Memory B cell (primary cell): ENCODE measurements at regions not wholly inside any gene's neighbourhood (a gene's known extent, or its start where the extent isn't known, plus 50 kb on each side); places are given as distances from the start of the nearest gene placed in this dataset.
"Not testable (repeated sequence)": the region's sequence is repeated elsewhere in the genome, so short reads cannot be mapped to it uniquely, and the experiment has no call there.

Source experiments
- ATAC-seq: fragments of 150-1000 bp; cut with Tn5 transposase; 2 replicates; pipeline ENCODE4 v1.10.0; 2021; ENCODE audit warnings: low read depth, mild to moderate bottlenecking, moderate library complexity
- DNase-seq, 2 donors: peaks; one replicate each; pipeline ENCODE4 v3.0.0; 2022; ENCODE audit warnings: low spot score in 2 of 2
- H3K27ac Mint-ChIP-seq: one replicate; pipeline ENCODE4 v1.8.0; 2022; ENCODE audit warnings: mild to moderate bottlenecking, moderate library complexity, mixed read lengths
- H3K27me3 Mint-ChIP-seq: one replicate; pipeline ENCODE4 v1.8.0; 2022; ENCODE audit warnings: mixed read lengths
- H3K36me3 Mint-ChIP-seq: one replicate; pipeline ENCODE4 v1.8.0; 2022; ENCODE audit warnings: mild to moderate bottlenecking, mixed read lengths
- H3K4me1 Mint-ChIP-seq: one replicate; pipeline ENCODE4 v1.8.0; 2022; ENCODE audit warnings: mixed read lengths
- H3K4me3 Mint-ChIP-seq: one replicate; pipeline ENCODE4 v1.8.0; 2022; ENCODE audit warnings: mild to moderate bottlenecking, moderate library complexity, mixed read lengths
- H3K9me3 Mint-ChIP-seq: one replicate; pipeline ENCODE4 v1.8.0; 2022; ENCODE audit warnings: mixed read lengths

GRCh38 chr3:193053046-193053435 is 135.4 kb upstream of the MB21D2 start:
- Mint-ChIP-seq H3K9me3 (no peaks in the 10 kb centered on the region), H3K4me1 (no peaks in the 10 kb centered on the region), H3K27ac (no peak overlapping the region), H3K27me3 (no peaks in the 10 kb centered on the region), H3K36me3 (no peaks in the 10 kb centered on the region), H3K4me3 (no peak overlapping the region)
- no peak for ATAC-seq
- no peak for DNase-seq

GRCh38 chr3:193055352-193055751 is 137.7 kb upstream of the MB21D2 start:
- no peaks in the 10 kb centered on the region for H3K27me3 Mint-ChIP-seq
- no peak overlapping the region for H3K27ac Mint-ChIP-seq
- no peaks in the 10 kb centered on the region for H3K4me1 Mint-ChIP-seq
- no peak overlapping the region for H3K4me3 Mint-ChIP-seq
- DNase-seq (no peak), ATAC-seq (no peak)
- H3K36me3 Mint-ChIP-seq = no peaks in the 10 kb centered on the region
- no peaks in the 10 kb centered on the region for H3K9me3 Mint-ChIP-seq

GRCh38 chr3:193057616-193058015 is 140.0 kb upstream of the MB21D2 start:
- Mint-ChIP-seq H3K27ac (no peak overlapping the region), H3K4me3 (no peak overlapping the region), H3K36me3 (no peaks in the 10 kb centered on the region)

GRCh38 chr3:193060748-193061546 is 143.3 kb upstream of the MB21D2 start:
- Mint-ChIP-seq H3K4me1 (no peaks in the 10 kb centered on the region), H3K27ac (no peak overlapping the region), H3K27me3 (peaks cover 2% of the 10 kb centered on the region), H3K4me3 (no peak overlapping the region), H3K9me3 (no peaks in the 10 kb centered on the region), H3K36me3 (no peaks in the 10 kb centered on the region)
- DNase-seq = no peak
- no peak for ATAC-seq

More at GRCh38 chr3:193057616-193058015, 140.0 kb upstream of the MB21D2 start:
- Mint-ChIP-seq H3K4me1 (no peaks in the 10 kb centered on the region), H3K9me3 (no peaks in the 10 kb centered on the region), H3K27me3 (peaks cover 2% of the 10 kb centered on the region)
- ATAC-seq (no peak), DNase-seq (no peak)

GRCh38 chr3:193068365-193068764 is 150.7 kb upstream of the MB21D2 start:
- Mint-ChIP-seq H3K9me3 (no peaks in the 10 kb centered on the region), H3K36me3 (no peaks in the 10 kb centered on the region), H3K4me1 (no peaks in the 10 kb centered on the region), H3K27me3 (peaks cover 5% of the 10 kb centered on the region), H3K4me3 (no peak overlapping the region), H3K27ac (no peak overlapping the region)
- no peak for ATAC-seq
- DNase-seq = no peak

GRCh38 chr3:193069732-193070131 is 152.1 kb upstream of the MB21D2 start:
- not testable (repeated sequence) for H3K4me1 Mint-ChIP-seq, ATAC-seq, DNase-seq, H3K27me3 Mint-ChIP-seq, H3K9me3 Mint-ChIP-seq, H3K27ac Mint-ChIP-seq, H3K36me3 Mint-ChIP-seq, H3K4me3 Mint-ChIP-seq

GRCh38 chr3:193078996-193079753 is 161.5 kb upstream of the MB21D2 start:
- Mint-ChIP-seq H3K36me3 (no peaks in the 10 kb centered on the region), H3K4me1 (no peaks in the 10 kb centered on the region), H3K27ac (no peak overlapping the region), H3K27me3 (no peaks in the 10 kb centered on the region), H3K4me3 (no peak overlapping the region), H3K9me3 (peaks cover 7% of the 10 kb centered on the region)
- ATAC-seq (no peak), DNase-seq (no peak)

GRCh38 chr3:193080821-193081365 is 160.1 kb upstream of the PLAAT1 start:
- no peak overlapping the region for H3K27ac Mint-ChIP-seq
- H3K9me3 Mint-ChIP-seq = peaks cover 7% of the 10 kb centered on the region
- no peak for ATAC-seq
- H3K4me1 Mint-ChIP-seq = no peaks in the 10 kb centered on the region
- no peaks in the 10 kb centered on the region for H3K36me3 Mint-ChIP-seq
- H3K27me3 Mint-ChIP-seq = no peaks in the 10 kb centered on the region
- no peak overlapping the region for H3K4me3 Mint-ChIP-seq
- DNase-seq = no peak

- Mint-ChIP-seq H3K4me3 (no peak overlapping the region), H3K27ac (no peak overlapping the region), H3K4me1 (no peaks in the 10 kb centered on the region), H3K27me3 (peaks cover 3% of the 10 kb centered on the region), H3K9me3 (peaks cover 7% of the 10 kb centered on the region), H3K36me3 (no peaks in the 10 kb centered on the region)
- DNase-seq (no peak), ATAC-seq (no peak)
Measured at GRCh38 chr3:193085655-193086054, 155.4 kb upstream of the PLAAT1 start.

- ATAC-seq (no peak), DNase-seq (no peak)
- H3K4me1 Mint-ChIP-seq = no peaks in the 10 kb centered on the region
Measured at GRCh38 chr3:193086681-193087080, 154.3 kb upstream of the PLAAT1 start.

GRCh38 chr3:193087336-193087735 is 153.7 kb upstream of the PLAAT1 start:
- H3K4me3 Mint-ChIP-seq = no peak overlapping the region
- peaks cover 3% of the 10 kb centered on the region for H3K27me3 Mint-ChIP-seq
- H3K36me3 Mint-ChIP-seq = no peaks in the 10 kb centered on the region
- H3K4me1 Mint-ChIP-seq = no peaks in the 10 kb centered on the region
- DNase-seq (no peak), ATAC-seq (no peak)
- H3K9me3 Mint-ChIP-seq = peaks cover 8% of the 10 kb centered on the region
- H3K27ac Mint-ChIP-seq = no peak overlapping the region

More at GRCh38 chr3:193086681-193087080, 154.3 kb upstream of the PLAAT1 start:
- Mint-ChIP-seq H3K27ac (no peak overlapping the region), H3K4me3 (no peak overlapping the region), H3K27me3 (peaks cover 3% of the 10 kb centered on the region), H3K9me3 (peaks cover 7% of the 10 kb centered on the region), H3K36me3 (no peaks in the 10 kb centered on the region)

- DNase-seq = no peak
- peaks cover 3% of the 10 kb centered on the region for H3K27me3 Mint-ChIP-seq
- H3K9me3 Mint-ChIP-seq = peaks cover 6% of the 10 kb centered on the region
- H3K4me3 Mint-ChIP-seq = no peak overlapping the region
- H3K36me3 Mint-ChIP-seq = peaks cover under 1% of the 10 kb centered on the region
- H3K4me1 Mint-ChIP-seq = no peaks in the 10 kb centered on the region
- no peak for ATAC-seq
- no peak overlapping the region for H3K27ac Mint-ChIP-seq
Measured at GRCh38 chr3:193095366-193095765, 145.7 kb upstream of the PLAAT1 start.

- Mint-ChIP-seq H3K4me1 (no peaks in the 10 kb centered on the region), H3K36me3 (peaks cover 3% of the 10 kb centered on the region), H3K4me3 (no peak overlapping the region), H3K27ac (no peak overlapping the region), H3K27me3 (peaks cover 3% of the 10 kb centered on the region), H3K9me3 (peaks cover 9% of the 10 kb centered on the region)
- DNase-seq (no peak), ATAC-seq (no peak)
Measured at GRCh38 chr3:193096076-193096475, 144.9 kb upstream of the PLAAT1 start.
